HT-29 (cell line): ENCODE measurements at regions not wholly inside any gene's neighbourhood (a gene's known extent, or its start where the extent isn't known, plus 50 kb on each side); places are given as distances from the start of the nearest gene placed in this dataset.

Experiments used
- DNase-seq: peaks from one replicate; pipeline ENCODE4 v3.0.0-alpha.2; 2015; ENCODE audit warnings: low spot score

GRCh38 chr4:155521382-155521781, 144.6 kb upstream of the MAP9 start:
- DNase-seq, result no peak

GRCh38 chr4:155515444-155516075, 138.8 kb upstream of the MAP9 start:
- no peak for DNase-seq

- no peak for DNase-seq
These were observed 137.9 kb upstream of the MAP9 start for GRCh38 chr4:155514628-155515027.

- DNase-seq, result no peak
These were observed 136.1 kb upstream of the MAP9 start for GRCh38 chr4:155512817-155513216.

GRCh38 chr4:155512046-155512445, 135.3 kb upstream of the MAP9 start:
- no peak for DNase-seq

GRCh38 chr4:155510771-155511170, 134.0 kb upstream of the MAP9 start:
- DNase-seq, result no peak

GRCh38 chr4:155509555-155509954, 132.8 kb upstream of the MAP9 start:
- no peak for DNase-seq

- DNase-seq, result no peak
These were observed 130.0 kb upstream of the MAP9 start for GRCh38 chr4:155506745-155507144.

GRCh38 chr4:155505321-155505720, 128.6 kb upstream of the MAP9 start:
- DNase-seq, result no peak

- no peak for DNase-seq
These were observed 120.5 kb upstream of the MAP9 start for GRCh38 chr4:155497306-155497705.

- DNase-seq, result no peak
These were observed 119.5 kb upstream of the MAP9 start for GRCh38 chr4:155496294-155496626.

- DNase-seq, result no peak
These were observed 119.0 kb upstream of the MAP9 start for GRCh38 chr4:155495572-155496293.

- DNase-seq, result no peak
These were observed 117.4 kb upstream of the MAP9 start for GRCh38 chr4:155494037-155494718.

- no peak for DNase-seq
These were observed 114.8 kb upstream of the MAP9 start for GRCh38 chr4:155491336-155492120.

GRCh38 chr4:155489271-155489670, 112.5 kb upstream of the MAP9 start:
- DNase-seq, result no peak

- no peak for DNase-seq
These were observed 111.9 kb upstream of the MAP9 start for GRCh38 chr4:155488691-155489090.

- no peak for DNase-seq
These were observed 110.4 kb upstream of the MAP9 start for GRCh38 chr4:155487210-155487609.

GRCh38 chr4:155481150-155481549, 104.4 kb upstream of the MAP9 start:
- no peak for DNase-seq

- no peak for DNase-seq
These were observed 103.1 kb upstream of the MAP9 start for GRCh38 chr4:155479835-155480234.

- DNase-seq, result no peak
These were observed 101.6 kb upstream of the MAP9 start for GRCh38 chr4:155478336-155478835.

GRCh38 chr4:155474758-155475157, 98.0 kb upstream of the MAP9 start:
- DNase-seq, result no peak
